ENCODE measurements at regions not wholly inside any gene's neighbourhood (a gene's known extent, or its start where the extent isn't known, plus 50 kb on each side); places are given as distances from the start of the nearest gene placed in this dataset.

GRCh38 chr3:13211605-13212210 is 138.5 kb upstream of the IQSEC1 start:
- no peaks in the 10 kb centered on the region for H3K36me3 ChIP-seq (ENCODE audit: control insufficient read depth in 4 of 4, insufficient read depth in 4 of 4, low read length in 4 of 4)
- DNase-seq (no peak), ATAC-seq (ENCODE audit: insufficient read depth, low FRiP score) (no peak)
- WGBS, 2 donors: 81 to 82% methylated on average over 16 of the region's 16 CpGs
- H3K4me3 ChIP-seq: no peak overlapping the region
- H3K27me3 ChIP-seq (ENCODE audit: control insufficient read depth in 3 of 3, insufficient read depth in 3 of 3, low read length in 2 of 3): peaks cover 3 to 15% (median 3%) of the 10 kb centered on the region in 3 donors
- H3K27ac ChIP-seq (ENCODE audit: low read depth in 1 of 2, low read length in 1 of 2): no peak overlapping the region
- no peaks in the 10 kb centered on the region for H3K4me1 ChIP-seq (ENCODE audit: control insufficient read depth in 5 of 5, insufficient read depth in 5 of 5, low read length in 5 of 5)
- H3K9me3 ChIP-seq (ENCODE audit: control insufficient read depth in 4 of 4, insufficient read depth in 3 of 4, low read length in 3 of 4): no peaks in the 10 kb centered on the region
- H3K9ac ChIP-seq (ENCODE audit: insufficient read depth in 1 of 2, low read length in 2 of 2): no peak overlapping the region
- TF ChIP-seq CTCF (IDR thresholded peaks at IDR 0.05; ENCODE audit: control extremely low read depth, extremely low read depth): no peak

- H3K27me3 ChIP-seq (ENCODE audit: control insufficient read depth in 3 of 3, insufficient read depth in 3 of 3, low read length in 2 of 3): peaks cover 3 to 27% (median 12%) of the 10 kb centered on the region in 3 donors
- no peak for TF ChIP-seq CTCF (IDR thresholded peaks at IDR 0.05; ENCODE audit: control extremely low read depth, extremely low read depth)
- ATAC-seq (ENCODE audit: insufficient read depth, low FRiP score) (no peak), DNase-seq (no peak)
- no peak overlapping the region for H3K4me3 ChIP-seq
- WGBS, 2 donors: 81 to 88% methylated on average over 22 of the region's 22 CpGs
- no peaks in the 10 kb centered on the region for H3K4me1 ChIP-seq (ENCODE audit: control insufficient read depth in 5 of 5, insufficient read depth in 5 of 5, low read length in 5 of 5)
- H3K9ac ChIP-seq (ENCODE audit: insufficient read depth in 1 of 2, low read length in 2 of 2): no peak overlapping the region
- H3K9me3 ChIP-seq (ENCODE audit: control insufficient read depth in 4 of 4, insufficient read depth in 3 of 4, low read length in 3 of 4): no peaks in the 10 kb centered on the region
- no peak overlapping the region for H3K27ac ChIP-seq (ENCODE audit: low read depth in 1 of 2, low read length in 1 of 2)
- no peaks in the 10 kb centered on the region for H3K36me3 ChIP-seq (ENCODE audit: control insufficient read depth in 4 of 4, insufficient read depth in 4 of 4, low read length in 4 of 4)
Measured at GRCh38 chr3:13210221-13210975, 137.2 kb upstream of the IQSEC1 start.

GRCh38 chr3:13209634-13209997 is 136.4 kb upstream of the IQSEC1 start:
- Histone ChIP-seq H3K4me3 (no peak overlapping the region), H3K9me3 (ENCODE audit: control insufficient read depth in 4 of 4, insufficient read depth in 3 of 4, low read length in 3 of 4) (peaks cover 0 to 2% (median 0%) of the 10 kb centered on the region in 4 donors), H3K36me3 (ENCODE audit: control insufficient read depth in 4 of 4, insufficient read depth in 4 of 4, low read length in 4 of 4) (no peaks in the 10 kb centered on the region), H3K9ac (ENCODE audit: insufficient read depth in 1 of 2, low read length in 2 of 2) (no peak overlapping the region), H3K4me1 (ENCODE audit: control insufficient read depth in 5 of 5, insufficient read depth in 5 of 5, low read length in 5 of 5) (no peaks in the 10 kb centered on the region), H3K27ac (ENCODE audit: low read depth in 1 of 2, low read length in 1 of 2) (no peak overlapping the region), H3K27me3 (ENCODE audit: control insufficient read depth in 3 of 3, insufficient read depth in 3 of 3, low read length in 2 of 3) (peaks cover 3 to 34% (median 18%) of the 10 kb centered on the region in 3 donors)
- no peak for TF ChIP-seq CTCF (IDR thresholded peaks at IDR 0.05; ENCODE audit: control extremely low read depth, extremely low read depth)
- WGBS, 2 donors: 69 to 78% methylated on average over 6 of the region's 6 CpGs
- ATAC-seq (ENCODE audit: insufficient read depth, low FRiP score) (no peak), DNase-seq (no peak)
